DMS 273 (cell line): ENCODE measurements at regions not wholly inside any gene's neighbourhood (a gene's known extent, or its start where the extent isn't known, plus 50 kb on each side); places are given as distances from the start of the nearest gene placed in this dataset.

ENCODE experiments used
- DNase-seq: peaks from one replicate; lab custom pipeline; 2025; ENCODE audit not compliant: unreplicated experiment; lab: John Stamatoyannopoulos, UW

- no peak for DNase-seq
Measured at GRCh38 chr17:68782789-68783188, 172.4 kb downstream of the ABCA8 start.

- peak; percentile 11 for DNase-seq
Measured at GRCh38 chr17:68780596-68780995, 174.6 kb downstream of the ABCA8 start.

- DNase-seq: no peak
Measured at GRCh38 chr17:68778726-68779125, 176.5 kb downstream of the ABCA8 start.

GRCh38 chr17:68777856-68778694, 176.9 kb upstream of the FAM20A start:
- DNase-seq: no peak

GRCh38 chr17:68777243-68777855, 176.2 kb upstream of the FAM20A start:
- peak; percentile 85 for DNase-seq

DNA sequence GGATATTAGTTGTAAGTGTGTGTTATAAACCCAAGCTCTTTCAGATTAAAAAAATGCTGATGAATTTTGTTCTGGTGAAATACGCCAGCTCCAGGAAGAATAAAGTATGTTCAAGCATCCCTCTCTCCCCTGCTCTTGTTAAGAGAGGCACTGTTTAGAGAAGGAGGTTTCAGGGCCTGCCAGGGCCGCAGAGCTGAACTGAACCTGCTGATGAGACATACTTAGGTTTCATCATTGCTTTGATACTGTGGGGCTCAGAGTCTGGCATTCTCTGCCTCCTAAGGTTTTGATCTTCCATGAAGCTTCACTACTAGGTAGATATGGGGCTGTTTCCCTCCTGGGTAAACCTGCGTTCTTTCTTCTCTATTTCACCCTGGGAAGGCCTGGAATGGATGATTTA, 175.3 kb upstream of the FAM20A start:
- DNase-seq: no peak

GRCh38 chr17:68775969-68776368, 174.8 kb upstream of the FAM20A start:
- DNase-seq: no peak

GRCh38 chr17:68775318-68775717, 174.2 kb upstream of the FAM20A start:
- DNase-seq: no peak

DNA sequence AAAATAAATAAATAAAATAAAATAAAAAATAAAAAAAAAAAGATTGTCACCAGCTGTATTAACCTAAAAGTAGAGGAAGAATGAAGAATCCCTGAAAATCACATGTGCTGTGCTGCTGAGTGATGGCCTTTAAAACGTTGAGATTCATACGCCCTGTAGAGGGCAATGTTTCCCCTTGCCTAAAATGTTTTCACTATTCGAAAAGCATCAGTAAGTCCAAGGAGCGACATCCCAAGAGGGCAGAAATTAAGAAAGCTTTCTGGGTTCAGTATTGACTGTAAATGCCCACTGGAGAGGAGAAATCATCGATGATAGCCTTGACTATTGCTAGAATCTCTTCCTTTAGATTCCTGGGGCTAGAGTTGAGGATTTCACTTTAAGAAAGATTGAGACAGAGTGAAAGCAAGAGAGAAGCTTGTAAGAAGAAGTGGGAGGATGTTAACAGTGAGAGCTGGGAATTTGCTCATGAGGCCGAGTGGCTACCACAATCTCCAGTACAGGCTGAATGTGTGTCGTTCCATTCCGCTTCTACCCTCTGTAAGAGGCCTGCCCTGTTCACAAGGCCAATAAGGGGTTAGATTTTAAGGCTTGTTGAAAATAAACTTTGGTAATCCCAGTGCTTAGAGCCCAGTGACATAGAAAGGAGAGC, 170.8 kb upstream of the FAM20A start:
- DNase-seq: peak; percentile 78

DNA sequence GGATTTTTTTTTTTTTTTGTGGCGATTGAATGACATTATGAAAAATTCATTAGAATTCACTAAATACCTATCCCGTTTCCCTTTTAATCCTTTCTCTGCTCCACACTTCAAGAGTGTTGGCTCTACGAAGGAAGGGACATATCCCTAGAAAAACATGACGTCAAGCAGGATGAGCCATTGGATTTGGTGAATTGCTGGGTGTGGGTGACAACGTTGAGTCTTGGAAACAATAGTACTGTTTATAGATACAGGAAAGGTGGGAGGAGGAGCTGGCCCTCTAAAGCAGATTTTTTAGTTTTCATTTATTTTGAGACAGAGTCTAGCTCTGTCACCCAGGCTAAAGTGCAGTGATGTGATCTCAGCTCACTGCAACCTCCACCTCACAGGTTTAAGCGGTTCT, 167.6 kb upstream of the FAM20A start:
- no peak for DNase-seq

- DNase-seq: no peak
Measured at GRCh38 chr17:68766640-68767039, 165.5 kb upstream of the FAM20A start.

- DNase-seq: no peak
Measured at GRCh38 chr17:68763562-68763961, 162.4 kb upstream of the FAM20A start.

- DNase-seq: no peak
Measured at GRCh38 chr17:68762911-68763310, 161.7 kb upstream of the FAM20A start.

- DNase-seq: no peak
Measured at GRCh38 chr17:68760141-68760475, 158.9 kb upstream of the FAM20A start.

DNA sequence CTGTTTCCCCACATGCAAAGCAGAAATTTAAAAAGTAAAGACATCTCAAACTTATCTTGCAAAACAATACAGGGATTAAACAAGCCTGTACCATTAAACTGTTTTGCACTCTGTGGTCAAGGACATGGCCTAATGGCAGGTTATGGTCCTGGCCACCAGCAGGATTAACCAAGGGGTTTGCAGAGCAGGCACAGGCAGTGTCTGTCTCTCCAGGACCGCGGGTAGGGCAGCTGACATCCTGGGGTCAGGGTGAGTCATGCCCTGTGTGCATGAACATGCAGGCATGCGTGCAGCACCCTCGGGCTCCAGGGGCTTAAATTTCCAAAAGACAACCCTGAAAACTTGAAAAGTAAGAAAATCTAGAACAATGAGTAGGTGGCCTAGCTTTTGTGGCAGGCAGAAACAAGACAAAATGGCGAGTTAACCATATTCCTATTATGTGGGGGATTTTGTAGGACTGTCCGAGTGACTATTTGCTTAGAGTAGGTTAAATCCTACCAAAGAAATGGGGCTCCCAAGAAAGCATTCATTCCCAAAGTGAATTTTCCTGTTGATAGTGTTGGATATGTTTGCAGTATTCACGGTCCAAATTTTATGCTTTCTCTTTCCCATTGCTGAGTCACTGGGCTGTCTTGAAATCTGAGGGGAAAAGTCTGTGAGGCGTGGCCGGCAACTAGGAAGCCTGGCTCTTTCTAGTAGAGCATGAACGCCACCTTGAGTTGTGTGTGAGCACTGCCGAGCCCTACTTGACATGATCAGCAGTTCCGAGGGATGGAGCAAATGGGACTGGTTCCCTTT, 158.4 kb upstream of the FAM20A start:
- DNase-seq: peak; percentile 96

DNA sequence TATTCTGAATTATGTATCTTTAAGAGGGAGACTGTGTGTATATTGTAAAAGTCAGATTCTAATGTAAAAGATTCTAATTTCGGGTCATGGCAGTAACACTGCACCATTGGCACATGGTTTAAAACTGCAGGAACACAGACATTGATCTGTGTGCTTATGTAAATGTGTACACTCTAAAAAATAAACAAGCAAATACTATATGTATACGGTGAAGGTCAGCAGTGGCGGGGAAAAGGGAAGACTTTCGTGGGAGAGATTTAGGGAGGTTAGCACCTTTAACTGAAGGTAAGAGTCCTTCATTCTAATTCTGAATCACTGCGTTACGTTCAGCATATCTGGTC, 157.8 kb upstream of the FAM20A start:
- no peak for DNase-seq

DNA sequence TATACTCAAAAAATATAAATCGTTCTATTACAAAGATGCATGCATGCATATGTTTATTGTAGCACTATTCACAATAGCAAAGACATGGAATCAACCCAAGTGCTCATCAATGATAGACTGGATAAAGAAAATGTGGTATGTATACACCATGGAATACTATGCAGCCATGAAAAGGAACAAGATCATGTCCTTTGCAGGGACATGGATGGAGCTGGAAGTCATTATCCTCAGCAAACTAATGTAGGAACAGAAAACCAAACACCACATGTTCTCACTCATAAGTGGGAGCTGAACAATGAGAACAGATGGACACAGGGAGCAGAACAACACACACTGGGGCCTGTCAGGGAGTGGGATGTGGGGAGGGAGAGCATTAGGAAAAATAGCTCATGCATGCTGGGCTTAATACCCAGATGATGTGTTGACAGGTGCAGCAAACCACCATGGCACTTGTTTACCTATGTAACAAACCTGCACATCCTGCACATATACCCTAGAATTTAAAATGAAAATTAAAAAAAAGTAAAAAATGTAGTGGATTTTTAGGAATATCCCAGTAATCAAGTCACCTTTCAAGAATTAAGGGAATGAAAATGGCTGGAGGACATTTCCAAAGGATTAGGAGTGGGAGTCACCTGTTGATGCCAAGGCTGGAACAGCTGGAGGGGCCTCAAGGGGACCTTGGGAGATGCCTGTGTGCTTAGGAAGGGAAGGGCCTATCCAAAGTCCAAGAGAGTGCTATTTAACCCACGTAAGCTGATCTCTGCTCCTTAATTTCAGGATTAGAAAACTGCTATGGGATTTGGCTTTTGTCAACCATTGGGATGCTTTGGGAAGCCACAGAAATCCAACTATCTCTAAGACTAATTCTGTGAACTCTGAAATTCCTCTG, 156.9 kb upstream of the FAM20A start:
- peak; percentile 48 for DNase-seq

GRCh38 chr17:68753985-68754769, 153.0 kb upstream of the FAM20A start:
- no peak for DNase-seq

- no peak for DNase-seq
Measured at GRCh38 chr17:68750208-68750562, 149.0 kb upstream of the FAM20A start.
